ENCODE measurements at regions not wholly inside any gene's neighbourhood (a gene's known extent, or its start where the extent isn't known, plus 50 kb on each side); places are given as distances from the start of the nearest gene placed in this dataset.

DNA sequence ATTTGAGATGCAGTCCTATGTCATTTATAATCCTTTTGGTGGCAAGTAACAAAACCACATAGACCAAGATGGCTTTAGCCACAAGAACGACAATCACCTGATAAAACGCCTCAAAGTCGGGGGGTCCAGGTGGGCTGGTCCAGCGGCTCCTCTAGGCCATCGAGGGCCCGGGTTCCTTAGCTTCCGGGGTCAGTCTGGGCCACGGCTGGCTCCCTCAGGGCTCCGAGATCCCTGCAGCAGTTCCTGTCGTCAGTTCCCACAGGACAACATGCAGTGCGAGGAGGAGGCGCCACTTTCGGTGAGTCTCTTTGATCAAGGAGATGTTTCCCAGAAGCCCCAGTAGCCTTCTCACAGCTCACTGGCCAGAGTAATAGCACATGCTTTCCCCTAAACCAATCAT is 574.6 kb downstream of the AACS start:
- TF ChIP-seq EZH2 (IDR thresholded peaks at IDR 0.05; ENCODE audit: low read depth, unreplicated experiment), result no peak
- no peak for TF ChIP-seq ZNF331 (CRISPR knock-in tag; IDR thresholded peaks at IDR 0.05; ENCODE audit: low read depth)
- no peak for TF ChIP-seq POLR2AphosphoS5 (IDR thresholded peaks at IDR 0.05; ENCODE audit: low read depth)
- TF ChIP-seq, protein P1, sequence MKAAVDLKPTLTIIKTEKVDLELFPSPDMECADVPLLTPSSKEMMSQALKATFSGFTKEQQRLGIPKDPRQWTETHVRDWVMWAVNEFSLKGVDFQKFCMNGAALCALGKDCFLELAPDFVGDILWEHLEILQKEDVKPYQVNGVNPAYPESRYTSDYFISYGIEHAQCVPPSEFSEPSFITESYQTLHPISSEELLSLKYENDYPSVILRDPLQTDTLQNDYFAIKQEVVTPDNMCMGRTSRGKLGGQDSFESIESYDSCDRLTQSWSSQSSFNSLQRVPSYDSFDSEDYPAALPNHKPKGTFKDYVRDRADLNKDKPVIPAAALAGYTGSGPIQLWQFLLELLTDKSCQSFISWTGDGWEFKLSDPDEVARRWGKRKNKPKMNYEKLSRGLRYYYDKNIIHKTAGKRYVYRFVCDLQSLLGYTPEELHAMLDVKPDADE (IDR thresholded peaks at IDR 0.05), result no peak
- TF ChIP-seq, protein P2, sequence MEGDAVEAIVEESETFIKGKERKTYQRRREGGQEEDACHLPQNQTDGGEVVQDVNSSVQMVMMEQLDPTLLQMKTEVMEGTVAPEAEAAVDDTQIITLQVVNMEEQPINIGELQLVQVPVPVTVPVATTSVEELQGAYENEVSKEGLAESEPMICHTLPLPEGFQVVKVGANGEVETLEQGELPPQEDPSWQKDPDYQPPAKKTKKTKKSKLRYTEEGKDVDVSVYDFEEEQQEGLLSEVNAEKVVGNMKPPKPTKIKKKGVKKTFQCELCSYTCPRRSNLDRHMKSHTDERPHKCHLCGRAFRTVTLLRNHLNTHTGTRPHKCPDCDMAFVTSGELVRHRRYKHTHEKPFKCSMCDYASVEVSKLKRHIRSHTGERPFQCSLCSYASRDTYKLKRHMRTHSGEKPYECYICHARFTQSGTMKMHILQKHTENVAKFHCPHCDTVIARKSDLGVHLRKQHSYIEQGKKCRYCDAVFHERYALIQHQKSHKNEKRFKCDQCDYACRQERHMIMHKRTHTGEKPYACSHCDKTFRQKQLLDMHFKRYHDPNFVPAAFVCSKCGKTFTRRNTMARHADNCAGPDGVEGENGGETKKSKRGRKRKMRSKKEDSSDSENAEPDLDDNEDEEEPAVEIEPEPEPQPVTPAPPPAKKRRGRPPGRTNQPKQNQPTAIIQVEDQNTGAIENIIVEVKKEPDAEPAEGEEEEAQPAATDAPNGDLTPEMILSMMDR (conservative IDR thresholded peaks at IDR 0.05; ENCODE audit: low read depth in 2 of 2), result no peak
- TF ChIP-seq, protein P3, sequence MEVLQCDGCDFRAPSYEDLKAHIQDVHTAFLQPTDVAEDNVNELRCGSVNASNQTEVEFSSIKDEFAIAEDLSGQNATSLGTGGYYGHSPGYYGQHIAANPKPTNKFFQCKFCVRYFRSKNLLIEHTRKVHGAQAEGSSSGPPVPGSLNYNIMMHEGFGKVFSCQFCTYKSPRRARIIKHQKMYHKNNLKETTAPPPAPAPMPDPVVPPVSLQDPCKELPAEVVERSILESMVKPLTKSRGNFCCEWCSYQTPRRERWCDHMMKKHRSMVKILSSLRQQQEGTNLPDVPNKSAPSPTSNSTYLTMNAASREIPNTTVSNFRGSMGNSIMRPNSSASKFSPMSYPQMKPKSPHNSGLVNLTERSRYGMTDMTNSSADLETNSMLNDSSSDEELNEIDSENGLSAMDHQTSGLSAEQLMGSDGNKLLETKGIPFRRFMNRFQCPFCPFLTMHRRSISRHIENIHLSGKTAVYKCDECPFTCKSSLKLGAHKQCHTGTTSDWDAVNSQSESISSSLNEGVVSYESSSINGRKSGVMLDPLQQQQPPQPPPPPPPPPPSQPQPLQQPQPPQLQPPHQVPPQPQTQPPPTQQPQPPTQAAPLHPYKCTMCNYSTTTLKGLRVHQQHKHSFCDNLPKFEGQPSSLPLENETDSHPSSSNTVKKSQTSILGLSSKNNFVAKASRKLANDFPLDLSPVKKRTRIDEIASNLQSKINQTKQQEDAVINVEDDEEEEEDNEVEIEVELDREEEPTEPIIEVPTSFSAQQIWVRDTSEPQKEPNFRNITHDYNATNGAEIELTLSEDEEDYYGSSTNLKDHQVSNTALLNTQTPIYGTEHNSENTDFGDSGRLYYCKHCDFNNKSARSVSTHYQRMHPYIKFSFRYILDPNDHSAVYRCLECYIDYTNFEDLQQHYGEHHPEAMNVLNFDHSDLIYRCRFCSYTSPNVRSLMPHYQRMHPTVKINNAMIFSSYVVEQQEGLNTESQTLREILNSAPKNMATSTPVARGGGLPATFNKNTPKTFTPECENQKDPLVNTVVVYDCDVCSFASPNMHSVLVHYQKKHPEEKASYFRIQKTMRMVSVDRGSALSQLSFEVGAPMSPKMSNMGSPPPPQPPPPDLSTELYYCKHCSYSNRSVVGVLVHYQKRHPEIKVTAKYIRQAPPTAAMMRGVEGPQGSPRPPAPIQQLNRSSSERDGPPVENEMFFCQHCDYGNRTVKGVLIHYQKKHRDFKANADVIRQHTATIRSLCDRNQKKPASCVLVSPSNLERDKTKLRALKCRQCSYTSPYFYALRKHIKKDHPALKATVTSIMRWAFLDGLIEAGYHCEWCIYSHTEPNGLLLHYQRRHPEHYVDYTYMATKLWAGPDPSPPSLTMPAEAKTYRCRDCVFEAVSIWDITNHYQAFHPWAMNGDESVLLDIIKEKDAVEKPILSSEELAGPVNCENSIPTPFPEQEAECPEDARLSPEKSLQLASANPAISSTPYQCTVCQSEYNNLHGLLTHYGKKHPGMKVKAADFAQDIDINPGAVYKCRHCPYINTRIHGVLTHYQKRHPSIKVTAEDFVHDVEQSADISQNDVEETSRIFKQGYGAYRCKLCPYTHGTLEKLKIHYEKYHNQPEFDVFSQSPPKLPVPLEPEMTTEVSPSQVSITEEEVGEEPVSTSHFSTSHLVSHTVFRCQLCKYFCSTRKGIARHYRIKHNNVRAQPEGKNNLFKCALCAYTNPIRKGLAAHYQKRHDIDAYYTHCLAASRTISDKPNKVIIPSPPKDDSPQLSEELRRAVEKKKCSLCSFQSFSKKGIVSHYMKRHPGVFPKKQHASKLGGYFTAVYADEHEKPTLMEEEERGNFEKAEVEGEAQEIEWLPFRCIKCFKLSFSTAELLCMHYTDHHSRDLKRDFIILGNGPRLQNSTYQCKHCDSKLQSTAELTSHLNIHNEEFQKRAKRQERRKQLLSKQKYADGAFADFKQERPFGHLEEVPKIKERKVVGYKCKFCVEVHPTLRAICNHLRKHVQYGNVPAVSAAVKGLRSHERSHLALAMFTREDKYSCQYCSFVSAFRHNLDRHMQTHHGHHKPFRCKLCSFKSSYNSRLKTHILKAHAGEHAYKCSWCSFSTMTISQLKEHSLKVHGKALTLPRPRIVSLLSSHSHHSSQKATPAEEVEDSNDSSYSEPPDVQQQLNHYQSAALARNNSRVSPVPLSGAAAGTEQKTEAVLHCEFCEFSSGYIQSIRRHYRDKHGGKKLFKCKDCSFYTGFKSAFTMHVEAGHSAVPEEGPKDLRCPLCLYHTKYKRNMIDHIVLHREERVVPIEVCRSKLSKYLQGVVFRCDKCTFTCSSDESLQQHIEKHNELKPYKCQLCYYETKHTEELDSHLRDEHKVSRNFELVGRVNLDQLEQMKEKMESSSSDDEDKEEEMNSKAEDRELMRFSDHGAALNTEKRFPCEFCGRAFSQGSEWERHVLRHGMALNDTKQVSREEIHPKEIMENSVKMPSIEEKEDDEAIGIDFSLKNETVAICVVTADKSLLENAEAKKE (CRISPR knock-in tag; IDR thresholded peaks at IDR 0.05), result no peak
- ATAC-seq, result no peak
- peaks cover 5% of the 10 kb centered on the region; the same call in 1 of the 2 replicates for H3K36me3 ChIP-seq (ENCODE audit: insufficient read depth)

More for the DNA sequence above, 574.6 kb downstream of the AACS start:
- H3K36me3 Mint-ChIP-seq (ENCODE audit: low read depth), result peaks cover 4% of the 10 kb centered on the region
- H3K4me3 Mint-ChIP-seq, result no peak overlapping the region
- Histone ChIP-seq H2AFZ (no peak overlapping the region), H3K27me3 (ENCODE audit: insufficient read depth) (no peaks in the 10 kb centered on the region), H3K27ac (ENCODE audit: low read depth) (no peak overlapping the region), H3K79me2 (replicated peaks; ENCODE audit: insufficient read depth) (no peaks in the 10 kb centered on the region), H3K4me3 (no peak overlapping the region), H3F3A (replicated peaks; ENCODE audit: low read depth) (no peaks in the 10 kb centered on the region), H3K4me1 (ENCODE audit: insufficient read depth) (no peaks in the 10 kb centered on the region), H3K4me2 (no peak overlapping the region), H3K9me2 (ENCODE audit: insufficient read depth) (0 out of 2 replicates have a peak, but pooled peaks cover 2% of the 10 kb centered on the region), H4K20me1 (replicated peaks; ENCODE audit: insufficient read depth) (0 out of 2 replicates have a peak, but pooled peaks cover 7% of the 10 kb centered on the region)
- H3K27ac Mint-ChIP-seq, result no peak overlapping the region
- DNase-seq (ENCODE audit: low spot score), result no peak
- peaks cover 4% of the 10 kb centered on the region for H3K27me3 Mint-ChIP-seq (ENCODE audit: insufficient read depth, low read depth, poor library complexity)
- H3K9me3 Mint-ChIP-seq, result no peaks in the 10 kb centered on the region
- no peaks in the 10 kb centered on the region for H3K4me1 Mint-ChIP-seq
